Amniotic stem cell (primary cell): ENCODE measurements at regions not wholly inside any gene's neighbourhood (a gene's known extent, or its start where the extent isn't known, plus 50 kb on each side); places are given as distances from the start of the nearest gene placed in this dataset.

Source experiments
- DNase-seq: peaks from one replicate; lab custom pipeline; 2025; lab: John Stamatoyannopoulos, UW

DNA sequence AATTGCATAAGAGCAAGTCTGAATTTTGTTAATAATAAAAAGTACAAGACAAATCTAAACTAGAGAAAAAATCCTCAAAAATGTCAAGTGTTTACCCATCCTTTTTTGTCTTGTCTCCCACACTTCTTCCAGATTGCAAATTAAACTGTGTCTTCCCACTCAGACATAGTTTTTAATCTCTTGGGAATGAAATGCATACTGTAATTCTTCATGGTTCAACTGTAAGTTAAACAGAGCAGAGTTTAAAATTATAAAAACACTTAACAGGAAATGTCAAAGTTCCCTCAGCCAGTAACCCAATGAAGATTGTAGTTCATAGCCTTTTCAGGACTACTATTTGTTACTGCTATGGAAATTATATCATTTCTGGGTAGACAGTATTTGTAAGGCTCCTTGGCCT lies 171.8 kb downstream of the UBE2E3 start:
- no peak for DNase-seq

DNA sequence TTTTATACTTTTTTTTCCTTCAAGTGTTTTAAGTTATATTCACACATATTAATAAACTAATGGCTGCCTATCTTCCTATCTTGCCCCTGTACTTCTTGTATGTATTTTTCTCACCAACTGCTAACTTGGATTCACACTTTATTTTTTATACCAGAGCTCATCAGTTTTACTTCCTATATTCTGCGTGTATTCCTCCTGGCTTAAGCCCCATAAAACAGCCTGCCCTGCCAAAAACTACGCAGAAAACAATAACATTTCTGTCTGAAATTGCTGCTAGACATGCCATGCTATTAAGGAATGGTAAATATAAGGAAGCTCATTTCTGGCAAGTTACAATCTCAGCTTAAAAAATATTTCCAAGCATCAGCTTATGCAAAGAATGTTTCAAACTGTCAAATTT lies 172.3 kb downstream of the UBE2E3 start:
- DNase-seq: no peak

DNA sequence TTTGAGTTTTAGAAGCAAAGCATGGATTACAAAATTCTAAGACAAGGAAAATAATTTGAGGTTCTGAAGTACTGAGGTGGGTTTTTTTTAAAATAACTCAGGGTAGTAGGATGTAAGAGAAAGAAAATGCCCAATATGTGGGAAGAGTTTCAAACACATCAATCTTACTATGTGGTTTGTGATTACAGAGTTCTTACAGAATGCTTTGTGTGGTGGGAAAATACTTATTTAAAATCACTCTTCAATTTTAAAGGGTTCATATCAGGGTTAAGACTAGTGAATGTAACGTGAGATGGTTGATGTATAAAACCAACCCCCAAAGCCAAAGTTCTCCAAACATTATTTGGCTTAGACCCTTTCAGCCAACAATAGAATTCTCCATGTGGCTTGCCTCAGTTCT lies 173.5 kb downstream of the UBE2E3 start:
- no peak for DNase-seq

DNA sequence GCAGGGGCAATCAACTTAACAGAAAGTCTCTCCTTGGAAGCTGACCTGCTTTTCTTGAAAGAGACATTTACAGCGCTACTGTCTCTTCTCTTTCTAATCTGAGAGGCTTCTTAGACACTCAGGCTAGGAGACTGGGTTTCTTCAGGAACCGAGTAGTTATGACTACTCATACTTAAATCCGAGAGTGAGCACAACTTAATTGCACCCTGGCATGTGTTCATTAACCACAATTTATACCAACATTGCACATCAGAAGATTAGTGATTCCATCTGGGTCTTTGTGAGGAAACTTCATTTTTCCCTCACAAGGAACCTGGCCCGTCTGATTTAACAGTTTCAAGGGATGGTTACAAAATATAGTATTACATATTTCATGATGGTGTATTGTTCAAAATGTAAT lies 176.9 kb downstream of the UBE2E3 start:
- no peak for DNase-seq

DNA sequence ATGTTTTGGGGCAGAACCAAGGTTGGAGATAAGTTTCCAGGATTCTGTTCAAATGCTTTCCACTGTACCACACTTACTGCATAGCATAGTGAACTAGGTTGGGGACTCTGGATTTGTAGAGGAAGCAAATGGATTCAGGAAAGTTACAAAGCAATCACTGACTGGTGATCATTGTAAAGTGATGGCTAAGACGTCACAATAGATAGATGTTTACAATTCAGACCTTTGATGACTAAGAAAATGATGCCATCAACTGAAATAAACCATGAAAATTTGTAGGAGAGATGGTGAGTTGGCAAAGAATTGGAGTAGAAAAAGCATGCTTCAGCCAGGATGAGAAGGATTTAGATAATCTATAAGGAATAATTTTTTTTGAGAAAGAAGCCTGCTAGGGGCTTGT lies 178.0 kb downstream of the UBE2E3 start:
- no peak for DNase-seq

DNA sequence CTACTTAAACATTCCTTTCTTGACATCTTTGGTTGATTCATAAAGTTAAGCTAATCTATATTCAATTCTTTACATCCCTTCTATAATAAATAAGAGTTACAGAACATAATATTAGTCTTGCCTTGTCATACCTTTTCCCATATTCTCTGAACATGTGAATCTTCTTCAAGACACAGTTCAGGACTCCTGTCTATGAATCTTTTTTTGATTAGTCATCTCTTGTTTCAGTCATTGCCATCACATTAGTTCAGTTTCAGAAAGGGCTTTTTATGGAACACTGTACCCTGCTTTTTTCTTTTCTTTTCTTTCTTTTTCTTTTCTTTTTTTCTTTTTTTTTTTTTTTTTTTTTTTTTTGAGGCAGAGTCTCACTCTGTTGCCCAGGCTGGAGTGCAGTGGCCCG lies 181.2 kb downstream of the UBE2E3 start:
- DNase-seq: no peak

DNA sequence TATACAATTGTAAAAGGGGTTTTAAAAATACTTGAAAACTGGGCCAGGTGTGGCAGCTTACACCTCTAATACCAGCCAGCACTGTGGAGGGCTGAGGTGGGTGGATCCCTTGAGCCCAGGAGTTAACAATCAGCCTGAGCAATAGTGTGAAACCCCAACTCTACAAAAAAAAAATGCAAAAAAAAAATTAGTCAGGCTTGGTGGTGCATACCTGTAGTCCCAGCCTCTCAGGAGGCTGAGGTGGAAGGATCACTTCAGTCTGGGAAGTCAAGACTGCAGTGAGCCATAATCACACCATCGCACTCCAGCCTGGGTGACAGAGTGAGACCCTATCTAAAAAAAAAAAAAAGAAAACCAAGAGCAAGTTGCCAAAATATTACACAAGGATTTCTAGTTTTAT lies 182.7 kb downstream of the UBE2E3 start:
- no peak for DNase-seq

DNA sequence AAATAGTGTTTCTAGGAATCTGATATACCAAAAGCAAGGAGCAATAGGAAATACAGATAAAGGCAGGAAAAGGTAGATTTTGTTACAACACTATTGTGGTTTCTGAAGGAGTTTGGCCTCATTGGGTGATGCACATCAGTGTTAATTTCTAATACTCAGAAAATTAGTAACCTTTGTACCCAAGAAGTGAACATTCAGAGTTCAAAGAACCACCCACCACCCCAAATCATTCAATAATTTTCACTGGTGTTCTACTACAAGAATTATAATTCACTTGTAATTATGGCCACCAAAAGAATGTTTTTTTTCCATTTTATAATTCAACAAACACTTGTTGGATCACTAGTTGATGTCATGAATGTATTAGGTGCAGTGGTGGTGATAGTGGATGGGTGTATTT lies 183.3 kb downstream of the UBE2E3 start:
- DNase-seq: no peak

DNA sequence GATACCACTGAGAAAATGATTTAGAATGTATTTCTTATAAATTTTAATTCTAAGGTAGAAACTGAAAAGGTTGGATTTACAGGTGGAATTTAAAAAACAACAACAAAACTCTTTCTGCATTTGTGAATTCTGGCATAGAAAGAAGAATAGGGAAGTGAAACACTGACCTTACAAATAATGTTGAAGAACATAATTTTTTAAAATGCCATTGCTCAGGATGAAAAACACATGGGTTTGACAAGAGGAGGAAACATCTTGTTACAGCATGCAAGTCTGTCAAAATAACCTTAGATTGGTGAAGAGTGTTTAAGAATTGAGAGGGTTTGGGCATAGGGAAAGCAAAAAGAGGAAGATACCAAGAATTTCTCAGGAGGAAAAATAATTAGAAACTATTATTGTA lies 184.3 kb downstream of the UBE2E3 start:
- no peak for DNase-seq

DNA sequence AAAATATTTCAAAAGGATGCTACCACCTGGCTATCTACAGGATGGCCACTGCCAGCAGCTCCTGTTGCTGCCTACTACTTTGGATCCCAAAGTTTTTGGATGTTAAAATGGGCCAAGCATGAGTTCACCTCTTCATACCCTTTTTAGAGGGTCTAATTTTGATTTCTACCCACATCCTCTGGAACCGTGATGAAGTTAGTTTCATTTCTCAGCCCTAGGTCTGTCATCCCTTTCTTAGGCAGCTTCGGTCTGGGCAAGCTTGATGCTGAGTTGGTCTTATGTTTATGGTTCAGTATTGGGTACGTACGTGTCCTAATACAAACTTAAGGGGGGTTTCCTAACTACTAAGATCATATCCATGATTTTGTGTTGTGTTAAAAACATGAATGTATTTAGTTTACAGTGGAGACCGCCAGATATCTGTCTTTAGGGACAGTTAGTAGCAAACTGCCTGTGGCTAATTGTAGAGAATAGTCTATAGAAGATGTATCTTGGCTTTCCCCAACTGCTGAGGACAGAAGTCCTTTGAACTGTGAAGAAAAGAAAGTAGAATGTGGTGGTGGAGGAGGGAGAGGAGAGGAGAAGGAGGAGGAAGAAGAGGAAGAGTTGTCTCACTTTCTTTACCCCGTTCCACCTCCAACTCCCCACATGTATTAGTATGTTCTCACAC lies 184.9 kb downstream of the UBE2E3 start:
- DNase-seq: no peak

DNA sequence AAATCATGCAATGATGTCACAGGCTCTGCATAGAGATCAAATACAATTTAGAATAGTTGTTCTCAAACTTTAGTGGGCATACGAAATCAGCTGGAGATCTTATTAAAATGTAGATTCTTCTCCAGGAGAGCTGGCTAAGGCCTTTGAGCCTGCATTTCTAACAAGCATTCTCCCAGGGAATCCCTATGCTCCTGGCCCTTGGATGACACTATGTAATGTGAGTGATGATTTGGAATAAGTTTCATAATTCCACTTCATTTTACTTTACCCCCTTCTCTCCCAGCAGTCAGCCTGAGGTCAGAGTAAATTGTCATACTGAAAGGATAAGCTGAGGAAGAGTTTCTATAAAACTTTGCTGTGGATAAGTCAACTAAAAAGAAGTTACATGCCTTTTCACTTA lies 189.1 kb downstream of the UBE2E3 start:
- DNase-seq: no peak

DNA sequence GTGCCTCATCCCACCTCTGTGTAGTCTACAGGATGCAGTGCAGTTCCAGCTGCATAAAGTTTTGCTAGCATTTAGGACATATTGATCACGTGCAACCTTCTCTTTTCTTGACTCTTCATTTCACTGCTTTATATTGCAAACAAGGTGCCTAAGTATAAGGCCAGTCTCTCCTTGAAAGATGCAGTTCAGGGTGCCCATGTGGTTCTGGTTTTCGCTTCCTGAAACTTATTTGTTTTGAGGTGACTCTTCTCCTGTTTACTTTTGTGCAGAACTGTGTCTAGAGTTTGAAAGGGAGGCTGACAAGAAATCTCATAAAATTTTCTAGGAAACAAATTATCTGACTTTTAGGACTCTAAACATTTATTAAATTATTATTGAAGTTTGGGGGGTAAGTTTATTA lies 189.9 kb downstream of the UBE2E3 start:
- no peak for DNase-seq

DNA sequence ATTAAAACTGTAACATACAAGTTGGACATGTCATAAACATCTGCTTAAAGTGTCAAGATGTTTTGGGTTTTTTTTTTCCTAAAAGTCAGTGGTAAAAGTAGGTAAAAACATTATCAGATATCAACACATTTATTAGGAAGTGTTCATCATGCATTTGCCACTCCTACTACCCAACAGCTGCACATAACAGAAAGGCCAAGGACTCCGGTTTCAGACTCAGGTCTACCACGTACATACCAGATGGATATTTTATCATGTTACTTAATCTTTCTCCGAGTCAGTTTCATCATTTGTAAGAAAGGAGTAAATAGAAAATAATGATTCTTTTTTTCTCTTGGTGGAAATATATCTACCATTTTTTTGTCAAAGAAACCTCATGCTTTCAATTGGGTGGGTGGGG lies 192.3 kb downstream of the UBE2E3 start:
- no peak for DNase-seq

DNA sequence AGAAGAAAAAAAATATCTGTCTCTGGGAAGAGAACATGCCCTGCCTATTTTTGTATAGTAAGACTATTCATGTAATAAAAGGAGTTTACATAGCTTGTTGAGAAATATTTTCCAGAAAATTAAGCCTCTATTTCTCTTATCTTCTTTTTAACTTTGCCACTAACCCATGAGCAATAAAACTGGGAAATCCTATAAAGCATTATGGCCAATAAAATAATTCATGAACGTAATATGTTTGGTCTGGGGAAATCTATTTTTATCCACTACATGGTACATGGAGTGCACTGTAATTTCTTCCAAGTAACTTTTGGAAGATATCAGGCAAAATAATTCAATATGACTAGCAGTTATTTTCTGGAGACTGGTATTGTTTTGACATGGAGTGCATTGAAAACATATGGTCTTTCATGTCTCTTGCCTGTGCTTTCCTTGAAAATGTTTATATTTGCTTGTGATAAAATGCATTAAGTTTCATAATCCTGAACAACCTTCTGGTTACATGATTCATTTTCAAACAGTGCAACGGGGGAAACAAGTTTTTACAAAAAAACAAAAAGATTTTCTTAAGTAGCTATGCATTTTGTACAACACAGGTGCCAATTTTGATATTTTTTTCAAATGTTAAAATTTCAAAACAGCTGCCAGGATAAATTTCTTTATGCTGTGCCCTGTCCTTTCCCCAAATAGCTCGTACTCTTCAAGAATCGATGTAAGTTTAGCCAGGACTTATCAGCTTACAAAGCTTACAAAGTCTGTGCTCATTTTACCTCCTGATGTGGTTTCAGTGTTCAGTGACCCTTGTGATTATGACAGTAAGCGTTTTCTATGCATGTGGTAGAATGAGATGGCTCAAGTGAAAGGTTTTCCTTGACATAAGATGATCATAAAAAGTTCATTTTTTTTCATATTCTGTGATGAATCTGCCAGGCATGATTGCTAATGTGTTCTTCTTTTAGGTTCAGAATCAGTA lies 194.5 kb downstream of the UBE2E3 start:
- DNase-seq: no peak

DNA sequence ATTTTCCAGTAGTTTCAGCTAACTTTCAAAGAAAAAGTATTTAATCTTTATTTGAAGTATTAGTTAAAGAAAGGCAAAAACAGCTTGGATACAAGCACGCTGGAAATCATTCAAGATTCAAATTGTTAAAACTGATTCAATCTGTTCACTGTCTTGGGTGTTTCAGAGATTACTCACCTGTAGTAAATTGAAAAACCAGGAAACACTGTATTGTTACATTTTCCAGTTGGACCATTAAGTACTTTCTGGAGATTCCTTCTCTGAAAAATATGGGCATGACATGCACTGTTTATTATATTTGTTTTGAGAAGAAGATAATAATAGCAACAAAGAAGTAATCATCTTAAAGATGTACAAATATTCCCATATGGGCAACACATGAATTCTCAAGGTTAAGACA lies 196.1 kb downstream of the UBE2E3 start:
- DNase-seq: no peak

DNA sequence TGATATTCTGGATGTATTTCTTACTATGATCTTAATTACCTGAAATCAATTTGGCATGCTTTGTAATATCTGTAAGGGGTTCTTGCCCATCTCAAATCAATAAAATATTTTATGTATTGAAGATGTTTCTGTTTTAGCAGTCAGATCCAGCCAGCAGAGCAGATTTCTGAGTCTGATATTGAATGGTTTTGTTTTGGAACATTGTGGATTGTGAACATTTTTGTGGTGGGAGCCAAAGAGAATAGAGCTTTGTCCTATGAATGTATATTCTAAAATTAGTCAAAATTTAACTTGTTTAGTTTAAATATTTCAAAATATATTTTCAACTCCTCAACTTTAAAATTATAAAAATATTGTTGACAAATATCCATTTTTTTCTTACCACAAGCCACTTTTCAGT lies 197.0 kb downstream of the UBE2E3 start:
- no peak for DNase-seq

DNA sequence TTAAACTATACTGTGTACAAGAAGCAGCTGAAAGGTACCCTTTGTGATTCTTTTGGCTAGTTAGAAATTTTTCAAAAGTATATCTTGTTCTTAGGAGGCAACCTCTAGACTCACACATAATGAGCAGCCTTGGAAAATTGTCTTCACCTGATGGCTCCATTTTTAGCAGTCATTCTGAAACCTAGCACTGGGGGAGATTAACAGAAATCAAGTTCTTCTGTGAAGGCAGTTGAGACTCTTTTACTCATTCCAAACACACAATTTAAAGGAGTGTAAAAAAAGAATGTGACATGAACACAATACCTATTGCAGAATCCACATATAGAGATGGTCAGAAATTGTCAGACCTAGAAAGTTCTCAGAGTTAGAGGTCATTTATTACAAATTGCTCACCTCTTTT lies 197.7 kb downstream of the UBE2E3 start:
- no peak for DNase-seq

DNA sequence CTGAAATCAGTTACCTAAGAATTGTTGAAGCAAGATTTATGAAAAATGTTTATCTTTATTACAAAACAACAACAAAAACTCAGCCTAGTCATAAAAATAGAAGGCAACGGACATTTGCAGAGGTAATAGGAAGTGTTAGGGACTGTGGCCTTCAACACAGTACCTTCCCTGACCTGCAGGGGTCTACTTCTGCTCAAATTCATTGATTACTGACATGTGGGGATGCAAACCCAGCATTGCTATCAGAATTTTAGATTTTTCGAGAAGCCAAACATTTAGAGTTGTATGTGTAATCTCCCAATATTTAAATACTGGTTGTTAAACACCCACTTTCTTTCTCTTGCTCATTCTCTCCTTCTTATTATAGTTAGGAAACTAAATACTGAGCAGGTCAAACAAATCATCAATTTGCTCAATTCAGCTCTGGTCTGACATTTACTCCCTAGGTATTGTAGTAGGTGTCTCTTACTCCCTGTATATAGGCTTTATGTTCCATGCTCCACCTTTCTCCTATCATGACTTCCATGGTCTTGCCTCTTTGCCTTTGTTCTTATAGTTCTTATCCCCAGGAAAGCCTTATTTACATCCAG lies 198.5 kb downstream of the UBE2E3 start:
- DNase-seq: no peak

DNA sequence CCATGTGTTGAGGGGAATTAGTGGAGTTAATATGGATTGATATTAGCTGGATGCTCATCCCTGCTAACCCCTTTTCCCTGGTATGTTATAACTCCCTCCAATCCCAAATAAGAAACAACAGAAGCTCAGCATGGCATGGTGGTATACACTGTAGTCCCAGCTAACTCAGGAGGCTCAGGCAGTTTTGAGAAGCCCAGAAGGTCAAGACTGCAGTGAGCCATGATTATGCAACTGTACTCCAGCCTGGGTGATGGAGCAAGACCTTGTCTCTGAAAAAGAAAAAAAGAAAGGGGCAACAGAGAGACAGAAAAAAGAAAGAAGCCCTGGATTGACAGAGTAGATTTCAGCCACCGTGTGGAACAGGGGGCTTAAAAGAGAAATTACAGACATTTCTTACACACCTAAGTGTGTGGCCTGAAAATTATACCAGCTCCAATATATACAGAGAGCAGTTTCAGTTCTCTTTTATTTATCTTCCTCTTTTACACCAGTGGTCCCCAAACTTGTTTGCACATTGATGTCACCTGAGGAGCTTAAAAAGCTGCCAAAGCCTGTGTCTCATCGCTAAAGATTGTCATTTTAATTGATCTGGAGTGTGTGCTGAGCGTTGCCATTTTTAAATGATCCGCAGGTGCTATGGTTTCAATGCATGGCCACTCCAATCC lies 203.6 kb downstream of the UBE2E3 start:
- DNase-seq: no peak

DNA sequence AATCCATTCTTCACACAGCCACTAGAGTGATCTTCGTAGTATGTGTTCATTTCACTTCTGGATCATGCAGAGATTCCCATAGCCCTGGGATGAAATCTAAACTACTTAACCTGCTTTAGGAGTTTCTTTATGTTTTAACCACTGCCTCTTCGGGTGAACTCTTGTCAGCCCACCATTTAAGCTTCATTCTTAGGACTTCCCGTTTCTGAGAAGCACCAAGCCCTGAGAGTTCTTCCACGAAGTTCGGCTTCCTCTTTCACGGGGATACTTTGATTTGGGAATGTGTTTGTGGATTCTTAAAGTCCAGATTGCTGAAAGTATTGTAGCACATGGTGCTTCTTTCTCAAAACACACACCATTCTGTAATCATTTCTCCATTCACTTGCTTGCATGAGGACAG lies 205.0 kb downstream of the UBE2E3 start:
- DNase-seq: no peak

DNA sequence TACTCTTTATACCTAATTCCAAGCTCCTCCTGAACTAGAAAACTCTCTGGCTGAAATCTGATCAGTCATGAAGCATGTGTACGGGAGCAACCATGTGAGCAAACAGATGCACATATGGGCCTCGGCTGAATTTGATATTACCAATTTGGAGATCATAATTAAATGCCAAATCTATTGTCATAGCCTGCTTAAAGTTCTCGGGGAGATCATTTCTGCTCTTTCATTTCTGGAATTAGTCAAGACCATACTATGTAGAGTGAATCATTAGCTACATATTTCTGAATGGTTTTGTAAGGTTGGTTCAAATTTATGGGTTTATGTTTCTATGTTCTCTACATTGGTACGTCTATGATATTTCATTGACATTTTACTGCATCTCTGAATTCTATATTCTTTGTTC lies 205.5 kb downstream of the UBE2E3 start:
- DNase-seq: no peak

DNA sequence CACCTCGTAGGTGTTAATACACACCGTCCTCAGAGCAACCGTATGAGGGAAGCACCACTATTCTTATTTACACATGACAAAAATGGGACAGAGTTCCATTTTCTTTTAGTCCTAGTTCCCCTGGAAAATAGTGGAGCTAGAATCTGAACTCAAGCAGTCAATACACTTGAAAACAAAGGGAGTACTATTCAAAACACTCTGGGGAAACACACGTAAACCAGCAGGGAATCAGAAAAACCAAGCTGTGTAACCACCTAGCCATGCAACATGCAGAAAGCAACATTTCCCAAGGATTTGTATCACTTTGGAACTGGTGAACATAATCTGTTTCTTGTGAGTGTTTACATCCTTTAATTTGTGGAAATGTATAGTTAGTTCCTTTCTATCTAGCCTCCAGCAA lies 208.2 kb downstream of the UBE2E3 start:
- no peak for DNase-seq

DNA sequence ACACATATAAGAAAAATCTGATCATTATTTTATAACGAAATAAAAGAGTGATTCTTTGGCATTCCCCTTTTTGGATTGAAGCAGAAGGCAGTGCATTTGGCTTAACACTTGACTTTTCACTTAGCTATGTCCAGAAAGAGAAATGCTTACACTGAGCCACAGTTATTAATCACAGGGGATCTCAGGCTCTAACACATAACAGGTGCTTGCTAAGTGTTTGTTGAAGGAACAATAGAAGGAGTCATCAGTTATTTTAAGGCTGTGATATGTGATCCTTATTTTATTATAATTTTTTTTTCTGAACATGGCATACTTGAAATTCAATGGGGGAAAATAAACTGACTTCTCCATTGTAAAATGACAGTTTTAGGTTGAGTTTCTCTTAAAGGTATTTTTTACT lies 209.5 kb downstream of the UBE2E3 start:
- DNase-seq: no peak
